ENCODE measurements at regions not wholly inside any gene's neighbourhood (a gene's known extent, or its start where the extent isn't known, plus 50 kb on each side); places are given as distances from the start of the nearest gene placed in this dataset.

GRCh38 chr6:1235825-1236224, 76.1 kb upstream of the FOXQ1 start:
- Histone ChIP-seq H3K9me3 (ENCODE audit: control insufficient read depth, low read length) (no peaks in the 10 kb centered on the region), H3K36me3 (ENCODE audit: control insufficient read depth in 1 of 2, insufficient read depth in 2 of 2, low read length in 1 of 2) (no peaks in the 10 kb centered on the region), H3K4me1 (ENCODE audit: control insufficient read depth in 1 of 2, insufficient read depth in 2 of 2, low read length in 2 of 2) (no peaks in the 10 kb centered on the region), H3K27me3 (ENCODE audit: control insufficient read depth in 1 of 2, insufficient read depth in 2 of 2, low read length in 1 of 2) (no peaks in the 10 kb centered on the region), H3K27ac (ENCODE audit: low read depth in 1 of 2, low read length in 2 of 2) (no peak overlapping the region), H3K4me3 (ENCODE audit: low read length in 2 of 2) (no peak overlapping the region)
- DNase-seq (no peak), ATAC-seq (ENCODE audit: low FRiP score) (no peak)
- intact Hi-C loops (cut with DNase I) = no loop called here
- 39 to 52% methylated on average over 6 of the region's 6 CpGs for WGBS, 2 donors

DNA sequence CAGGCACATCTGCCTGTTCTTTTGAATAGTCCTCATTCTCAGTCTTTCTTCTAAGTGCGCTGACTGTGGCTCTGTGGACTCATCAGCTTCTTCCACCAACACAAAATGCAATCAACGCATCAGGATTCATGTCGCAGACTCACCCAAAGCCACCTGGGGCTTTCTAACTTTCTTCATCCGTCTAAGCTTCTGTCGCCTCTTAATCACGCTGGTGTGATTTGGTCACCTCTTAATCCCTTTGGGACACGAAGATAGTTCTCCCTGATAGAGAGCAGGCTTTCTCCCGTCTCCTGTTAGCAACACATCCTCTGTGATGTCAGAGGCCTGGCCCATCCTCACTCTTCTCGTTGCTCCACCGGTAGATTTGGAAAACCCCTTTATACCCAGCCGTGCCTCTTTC, 78.0 kb upstream of the FOXQ1 start:
- H3K27me3 ChIP-seq (ENCODE audit: control insufficient read depth in 1 of 2, insufficient read depth in 2 of 2, low read length in 1 of 2) = no peaks in the 10 kb centered on the region
- no peak overlapping the region for H3K27ac ChIP-seq (ENCODE audit: low read depth in 1 of 2, low read length in 2 of 2)
- H3K36me3 ChIP-seq (ENCODE audit: control insufficient read depth in 1 of 2, insufficient read depth in 2 of 2, low read length in 1 of 2) = no peaks in the 10 kb centered on the region
- intact Hi-C loops (cut with DNase I) = no loop called here
- ATAC-seq (ENCODE audit: low FRiP score) = no peak
- DNase-seq = no peak
- no peaks in the 10 kb centered on the region for H3K9me3 ChIP-seq (ENCODE audit: control insufficient read depth, low read length)
- WGBS, 2 donors = 80% methylated on average over 11 of the region's 11 CpGs
- H3K4me3 ChIP-seq (ENCODE audit: low read length in 2 of 2) = no peak overlapping the region
- H3K4me1 ChIP-seq (ENCODE audit: control insufficient read depth in 1 of 2, insufficient read depth in 2 of 2, low read length in 2 of 2) = no peaks in the 10 kb centered on the region

GRCh38 chr6:1232578-1232977, 79.3 kb upstream of the FOXQ1 start:
- DNase-seq = no peak
- H3K27me3 ChIP-seq (ENCODE audit: control insufficient read depth in 1 of 2, insufficient read depth in 2 of 2, low read length in 1 of 2) = no peaks in the 10 kb centered on the region

DNA sequence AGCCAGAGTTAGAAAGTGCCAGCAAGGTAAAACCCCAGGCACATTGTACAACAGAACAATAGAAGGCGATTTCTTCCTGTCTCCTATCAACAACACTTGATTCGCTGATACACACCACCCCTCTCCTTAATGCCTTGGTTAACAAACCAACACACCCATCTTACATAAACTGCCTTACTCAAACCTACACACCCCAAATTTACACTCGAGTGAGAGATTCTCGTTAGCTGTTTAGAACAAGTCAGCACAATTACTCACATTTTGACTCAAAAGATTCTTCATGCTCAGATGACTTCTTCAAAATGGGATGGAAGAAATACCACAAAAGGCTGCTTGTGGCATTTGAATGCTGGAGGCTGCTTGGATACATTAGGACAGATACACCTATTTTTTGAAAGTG, 80.0 kb upstream of the FOXQ1 start:
- intact Hi-C loops (cut with DNase I) = no loop called here
- no peak overlapping the region for H3K27ac ChIP-seq (ENCODE audit: low read depth in 1 of 2, low read length in 2 of 2)
- DNase-seq (no peak), ATAC-seq (ENCODE audit: low FRiP score) (no peak)
- H3K4me1 ChIP-seq (ENCODE audit: control insufficient read depth in 1 of 2, insufficient read depth in 2 of 2, low read length in 2 of 2) = no peaks in the 10 kb centered on the region
- no peaks in the 10 kb centered on the region for H3K36me3 ChIP-seq (ENCODE audit: control insufficient read depth in 1 of 2, insufficient read depth in 2 of 2, low read length in 1 of 2)
- H3K4me3 ChIP-seq (ENCODE audit: low read length in 2 of 2) = no peak overlapping the region
- no peaks in the 10 kb centered on the region for H3K27me3 ChIP-seq (ENCODE audit: control insufficient read depth in 1 of 2, insufficient read depth in 2 of 2, low read length in 1 of 2)
- H3K9me3 ChIP-seq (ENCODE audit: control insufficient read depth, low read length) = no peaks in the 10 kb centered on the region
- 67 to 77% methylated on average over 4 of the region's 4 CpGs for WGBS, 2 donors

More at GRCh38 chr6:1232578-1232977, 79.3 kb upstream of the FOXQ1 start:
- no peak for ATAC-seq (ENCODE audit: low FRiP score)
- H3K9me3 ChIP-seq (ENCODE audit: control insufficient read depth, low read length) = no peaks in the 10 kb centered on the region
- intact Hi-C loops (cut with DNase I) = no loop called here
- 84 to 90% methylated on average over 3 of the region's 3 CpGs for WGBS, 2 donors
- H3K36me3 ChIP-seq (ENCODE audit: control insufficient read depth in 1 of 2, insufficient read depth in 2 of 2, low read length in 1 of 2) = no peaks in the 10 kb centered on the region
- H3K4me1 ChIP-seq (ENCODE audit: control insufficient read depth in 1 of 2, insufficient read depth in 2 of 2, low read length in 2 of 2) = no peaks in the 10 kb centered on the region
- H3K4me3 ChIP-seq (ENCODE audit: low read length in 2 of 2) = no peak overlapping the region
- no peak overlapping the region for H3K27ac ChIP-seq (ENCODE audit: low read depth in 1 of 2, low read length in 2 of 2)

GRCh38 chr6:1230689-1231605, 81.0 kb upstream of the FOXQ1 start:
- intact Hi-C loops (cut with DNase I) = no loop called here
- no peak for ATAC-seq (ENCODE audit: low FRiP score)

GRCh38 chr6:1230281-1230680, 81.6 kb upstream of the FOXQ1 start:
- no peaks in the 10 kb centered on the region for H3K9me3 ChIP-seq (ENCODE audit: control insufficient read depth, low read length)
- no peaks in the 10 kb centered on the region for H3K27me3 ChIP-seq (ENCODE audit: control insufficient read depth in 1 of 2, insufficient read depth in 2 of 2, low read length in 1 of 2)
- no peak for ATAC-seq (ENCODE audit: low FRiP score)
- no peak overlapping the region for H3K4me3 ChIP-seq (ENCODE audit: low read length in 2 of 2)
- intact Hi-C loops (cut with DNase I) = no loop called here
- H3K27ac ChIP-seq (ENCODE audit: low read depth in 1 of 2, low read length in 2 of 2) = no peak overlapping the region
- whole genome bisulfite sequencing, 2 donors = 54 to 58% methylated on average over 6 of the region's 6 CpGs
- no peak for DNase-seq
- no peaks in the 10 kb centered on the region for H3K36me3 ChIP-seq (ENCODE audit: control insufficient read depth in 1 of 2, insufficient read depth in 2 of 2, low read length in 1 of 2)
- no peaks in the 10 kb centered on the region for H3K4me1 ChIP-seq (ENCODE audit: control insufficient read depth in 1 of 2, insufficient read depth in 2 of 2, low read length in 2 of 2)

More at GRCh38 chr6:1230689-1231605, 81.0 kb upstream of the FOXQ1 start:
- H3K27me3 ChIP-seq (ENCODE audit: control insufficient read depth in 1 of 2, insufficient read depth in 2 of 2, low read length in 1 of 2) = no peaks in the 10 kb centered on the region
- H3K27ac ChIP-seq (ENCODE audit: low read depth in 1 of 2, low read length in 2 of 2) = no peak overlapping the region
- no peak for DNase-seq
- H3K36me3 ChIP-seq (ENCODE audit: control insufficient read depth in 1 of 2, insufficient read depth in 2 of 2, low read length in 1 of 2) = no peaks in the 10 kb centered on the region
- no peaks in the 10 kb centered on the region for H3K4me1 ChIP-seq (ENCODE audit: control insufficient read depth in 1 of 2, insufficient read depth in 2 of 2, low read length in 2 of 2)
- 44 to 50% methylated on average over 8 of the region's 8 CpGs for WGBS, 2 donors
- H3K9me3 ChIP-seq (ENCODE audit: control insufficient read depth, low read length) = no peaks in the 10 kb centered on the region
- H3K4me3 ChIP-seq (ENCODE audit: low read length in 2 of 2) = no peak overlapping the region

- H3K27me3 ChIP-seq (ENCODE audit: control insufficient read depth in 1 of 2, insufficient read depth in 2 of 2, low read length in 1 of 2) = no peaks in the 10 kb centered on the region
- H3K27ac ChIP-seq (ENCODE audit: low read depth in 1 of 2, low read length in 2 of 2) = no peak overlapping the region
- DNase-seq = no peak
- WGBS, 2 donors = 84 to 90% methylated on average over 9 of the region's 9 CpGs
- no peak overlapping the region for H3K4me3 ChIP-seq (ENCODE audit: low read length in 2 of 2)
- no peak for ATAC-seq (ENCODE audit: low FRiP score)
- intact Hi-C loops (cut with DNase I) = no loop called here
- H3K9me3 ChIP-seq (ENCODE audit: control insufficient read depth, low read length) = no peaks in the 10 kb centered on the region
- H3K36me3 ChIP-seq (ENCODE audit: control insufficient read depth in 1 of 2, insufficient read depth in 2 of 2, low read length in 1 of 2) = no peaks in the 10 kb centered on the region
- no peaks in the 10 kb centered on the region for H3K4me1 ChIP-seq (ENCODE audit: control insufficient read depth in 1 of 2, insufficient read depth in 2 of 2, low read length in 2 of 2)
These were observed 82.1 kb upstream of the FOXQ1 start for GRCh38 chr6:1229808-1230207.

GRCh38 chr6:1229301-1229700, 82.6 kb upstream of the FOXQ1 start:
- DNase-seq = no peak
- H3K9me3 ChIP-seq (ENCODE audit: control insufficient read depth, low read length) = no peaks in the 10 kb centered on the region
- no peak for ATAC-seq (ENCODE audit: low FRiP score)
- no peak overlapping the region for H3K4me3 ChIP-seq (ENCODE audit: low read length in 2 of 2)
- 84 to 94% methylated on average over 7 of the region's 7 CpGs for WGBS, 2 donors
- no peaks in the 10 kb centered on the region for H3K27me3 ChIP-seq (ENCODE audit: control insufficient read depth in 1 of 2, insufficient read depth in 2 of 2, low read length in 1 of 2)
- no peaks in the 10 kb centered on the region for H3K4me1 ChIP-seq (ENCODE audit: control insufficient read depth in 1 of 2, insufficient read depth in 2 of 2, low read length in 2 of 2)
- no peaks in the 10 kb centered on the region for H3K36me3 ChIP-seq (ENCODE audit: control insufficient read depth in 1 of 2, insufficient read depth in 2 of 2, low read length in 1 of 2)
- H3K27ac ChIP-seq (ENCODE audit: low read depth in 1 of 2, low read length in 2 of 2) = no peak overlapping the region
- intact Hi-C loops (cut with DNase I) = no loop called here

DNA sequence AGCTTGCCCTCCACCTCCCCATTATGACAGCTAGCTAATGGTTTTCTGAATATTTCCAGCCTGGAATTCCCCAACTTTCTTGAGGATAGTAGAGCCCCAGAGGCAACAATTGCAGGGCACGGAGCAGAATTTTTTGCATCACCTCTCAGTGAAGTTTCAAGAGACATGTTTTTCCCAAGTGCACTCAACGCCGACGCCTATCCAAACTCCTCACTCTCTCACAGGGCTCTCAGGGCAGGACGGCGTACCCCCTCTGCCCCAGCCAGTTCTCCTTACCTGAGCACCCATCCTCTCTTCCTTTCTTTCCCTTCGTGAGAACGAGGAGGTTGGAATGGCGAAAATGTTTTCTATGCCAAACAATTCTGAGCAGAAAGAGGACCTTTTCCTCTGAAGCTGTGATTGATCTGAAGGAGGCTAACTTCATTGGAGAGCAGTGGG, 83.1 kb upstream of the FOXQ1 start:
- no peaks in the 10 kb centered on the region for H3K9me3 ChIP-seq (ENCODE audit: control insufficient read depth, low read length)
- H3K4me1 ChIP-seq (ENCODE audit: control insufficient read depth in 1 of 2, insufficient read depth in 2 of 2, low read length in 2 of 2) = no peaks in the 10 kb centered on the region
- ATAC-seq (ENCODE audit: low FRiP score) (no peak), DNase-seq (no peak)
- WGBS, 2 donors = 88% methylated on average over 9 of the region's 9 CpGs
- intact Hi-C loops (cut with DNase I) = no loop called here
- no peak overlapping the region for H3K4me3 ChIP-seq (ENCODE audit: low read length in 2 of 2)
- no peak overlapping the region for H3K27ac ChIP-seq (ENCODE audit: low read depth in 1 of 2, low read length in 2 of 2)
- no peaks in the 10 kb centered on the region for H3K36me3 ChIP-seq (ENCODE audit: control insufficient read depth in 1 of 2, insufficient read depth in 2 of 2, low read length in 1 of 2)
- no peaks in the 10 kb centered on the region for H3K27me3 ChIP-seq (ENCODE audit: control insufficient read depth in 1 of 2, insufficient read depth in 2 of 2, low read length in 1 of 2)

Measured in aorta (tissue), 5 donors.